SW480 (cell line): ENCODE measurements at regions not wholly inside any gene's neighbourhood (a gene's known extent, or its start where the extent isn't known, plus 50 kb on each side); places are given as distances from the start of the nearest gene placed in this dataset.

Experiments used
- DNase-seq: peaks from one replicate; pipeline ENCODE4 v3.0.0-alpha.2; 2016; ENCODE audit warnings: low spot score

DNA sequence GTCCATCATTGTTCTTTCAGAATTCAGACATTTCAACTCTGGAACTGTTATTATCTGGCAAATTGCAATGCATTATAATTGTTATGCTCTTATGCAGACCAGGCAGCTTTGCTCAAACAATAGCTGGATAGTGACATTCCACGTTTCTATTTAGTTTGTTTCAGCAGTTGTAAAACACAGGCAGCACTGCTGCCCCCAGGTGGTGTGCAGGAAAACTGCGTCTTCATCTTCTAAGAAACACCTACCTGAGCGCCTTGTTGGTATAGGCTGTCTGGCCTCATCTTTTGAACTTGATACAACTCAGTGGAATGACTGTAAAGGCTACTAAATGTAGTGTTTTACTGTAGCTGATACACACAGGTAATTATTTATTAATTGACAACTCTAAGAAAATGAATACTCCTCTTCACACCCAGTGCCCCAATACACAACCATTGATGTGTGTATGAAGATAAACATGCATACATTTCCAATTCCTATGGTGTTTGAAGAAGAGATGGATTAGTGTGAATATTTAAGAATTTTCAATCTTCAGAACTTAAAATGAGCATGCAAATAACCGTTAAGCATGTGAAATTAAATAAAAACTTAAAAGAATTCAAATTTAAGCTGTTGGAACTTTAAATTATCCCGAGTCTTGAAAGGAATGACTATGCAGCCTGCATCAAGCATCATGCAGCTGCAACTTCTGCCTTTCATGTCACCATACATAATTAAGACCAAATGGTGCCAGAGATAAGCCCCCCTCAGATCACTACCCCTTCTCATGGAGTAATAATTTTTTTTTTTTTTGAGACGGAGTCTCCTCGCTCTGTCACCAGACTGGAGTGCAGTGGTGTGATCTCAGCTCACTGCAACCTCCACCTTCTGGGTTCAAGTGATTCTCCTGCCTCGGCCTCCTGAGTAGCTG lies 85.6 kb downstream of the CD8B2 start:
- DNase-seq: peak; percentile 26

GRCh38 chr2:106573773-106574172 lies 86.6 kb downstream of the CD8B2 start:
- DNase-seq: no peak

- peak; percentile 90 for DNase-seq
Measured at GRCh38 chr2:106575955-106576354, 88.8 kb downstream of the CD8B2 start.

GRCh38 chr2:106577255-106577651 lies 90.1 kb downstream of the CD8B2 start:
- DNase-seq: no peak

DNA sequence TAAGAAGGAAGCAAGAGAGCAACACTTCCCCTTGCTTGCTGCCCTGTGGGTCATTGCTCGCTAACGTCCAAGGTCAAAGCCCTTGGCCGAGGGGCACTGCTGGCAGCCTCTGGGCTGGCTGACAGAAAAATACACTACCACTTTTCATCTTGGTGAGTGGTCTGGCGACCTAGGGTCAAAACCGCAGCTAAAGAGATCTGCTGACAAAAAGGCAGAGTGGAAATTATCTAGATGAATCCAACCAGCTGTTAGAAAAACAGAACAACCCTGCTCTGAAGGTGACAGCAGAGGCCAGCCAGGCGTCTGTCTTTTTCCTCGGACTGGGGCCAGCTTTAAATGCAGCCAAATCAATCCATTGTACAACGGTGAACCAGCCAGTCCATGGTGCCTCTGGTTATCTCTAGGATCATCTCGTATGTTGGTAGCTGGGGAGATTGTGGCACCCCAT lies 92.6 kb downstream of the CD8B2 start:
- no peak for DNase-seq

DNA sequence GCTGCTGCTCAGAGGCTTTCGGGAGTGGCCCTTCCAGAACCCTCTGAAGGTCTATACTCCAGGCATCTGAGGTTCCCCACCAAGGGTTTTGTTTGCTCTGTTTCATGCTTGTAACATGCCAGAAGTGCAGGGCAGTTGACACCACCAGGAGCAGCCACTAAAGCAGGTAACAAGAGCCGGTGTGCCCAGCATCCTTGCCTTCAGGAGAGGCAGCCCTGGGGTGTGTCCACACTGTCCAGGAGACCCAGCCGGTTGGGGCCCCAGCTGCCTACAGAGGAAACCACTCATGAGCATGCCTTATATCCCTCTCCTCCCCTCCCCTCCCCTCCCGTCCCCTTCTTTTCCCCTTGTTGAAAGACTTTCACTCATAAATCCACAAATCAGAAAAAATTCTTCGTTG lies 93.1 kb downstream of the CD8B2 start:
- DNase-seq: no peak

DNA sequence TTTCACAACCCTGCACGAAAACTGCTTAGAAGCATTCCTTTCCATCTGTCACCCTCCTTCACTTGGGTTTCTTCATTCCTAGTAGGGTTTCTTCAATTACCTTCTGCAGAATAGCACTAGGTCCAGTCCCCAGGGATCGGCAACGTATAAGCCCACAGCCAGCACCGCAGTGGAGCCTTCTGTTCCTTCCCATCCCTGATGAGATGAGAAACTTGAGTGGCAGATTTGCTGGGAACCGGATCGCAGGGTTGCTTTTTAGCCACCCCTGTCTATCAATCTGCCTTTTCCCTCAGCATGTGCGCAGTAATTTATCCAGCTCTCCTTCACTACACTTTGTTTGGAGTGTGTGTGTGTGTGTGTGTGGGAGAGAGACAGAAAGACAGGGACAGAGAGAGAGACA lies 94.2 kb downstream of the CD8B2 start:
- no peak for DNase-seq

GRCh38 chr2:106581755-106582147 lies 94.6 kb downstream of the CD8B2 start:
- no peak for DNase-seq

GRCh38 chr2:106582148-106583143 lies 95.3 kb downstream of the CD8B2 start:
- DNase-seq: peak; percentile 84

DNA sequence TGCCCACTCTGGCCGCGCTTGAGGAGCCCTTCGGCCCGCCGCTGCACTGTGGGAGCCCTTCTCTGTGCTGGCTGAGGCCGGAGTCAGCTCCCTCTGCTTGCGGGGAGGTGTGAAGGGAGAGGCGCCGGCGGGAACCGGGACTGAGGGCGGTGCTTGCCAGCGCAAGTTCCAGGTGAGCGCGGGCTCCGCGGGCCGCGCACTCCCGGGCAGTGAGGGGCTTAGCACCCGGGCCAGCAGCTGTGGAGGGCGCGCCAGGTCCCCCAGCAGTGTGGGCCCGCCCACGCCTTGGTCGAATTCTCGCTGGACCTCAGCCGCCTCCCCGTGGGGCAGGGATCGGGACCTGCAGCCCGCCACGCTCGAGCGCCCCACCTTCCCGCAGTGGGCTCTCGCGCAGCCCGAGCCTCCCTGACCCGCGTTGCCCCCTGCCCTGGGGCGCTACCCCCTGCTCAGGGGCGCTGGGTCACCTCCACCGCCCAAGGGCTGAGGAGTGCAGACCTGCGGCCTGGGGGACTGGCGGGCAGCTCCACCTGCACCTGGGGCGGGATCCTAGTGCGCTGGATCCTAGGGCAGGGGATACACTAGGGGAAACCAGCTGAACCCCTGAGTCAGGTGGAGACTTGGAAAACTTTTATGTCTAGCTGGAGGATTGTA lies 97.3 kb downstream of the CD8B2 start:
- DNase-seq: no peak

DNA sequence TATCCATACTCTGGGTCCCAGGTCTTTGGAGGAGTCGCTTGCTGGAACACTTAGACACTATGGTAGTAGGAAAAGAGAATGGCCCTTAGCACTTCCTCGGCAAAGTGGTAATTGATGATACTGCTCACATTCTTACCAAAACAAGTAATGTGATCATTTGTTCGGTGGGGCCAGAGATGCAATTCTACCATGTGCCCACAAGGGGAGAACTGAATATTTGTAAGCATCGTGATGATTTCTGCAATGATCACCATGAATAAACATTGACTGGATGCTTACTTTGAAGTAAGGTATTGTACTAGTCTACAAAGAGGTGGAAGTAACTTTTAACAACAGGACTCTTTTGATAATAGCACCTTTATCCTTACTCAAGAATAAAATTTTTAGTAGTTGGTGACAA lies 109.7 kb downstream of the CD8B2 start:
- DNase-seq: no peak

GRCh38 chr2:106599540-106599939 lies 112.4 kb downstream of the CD8B2 start:
- DNase-seq: no peak

DNA sequence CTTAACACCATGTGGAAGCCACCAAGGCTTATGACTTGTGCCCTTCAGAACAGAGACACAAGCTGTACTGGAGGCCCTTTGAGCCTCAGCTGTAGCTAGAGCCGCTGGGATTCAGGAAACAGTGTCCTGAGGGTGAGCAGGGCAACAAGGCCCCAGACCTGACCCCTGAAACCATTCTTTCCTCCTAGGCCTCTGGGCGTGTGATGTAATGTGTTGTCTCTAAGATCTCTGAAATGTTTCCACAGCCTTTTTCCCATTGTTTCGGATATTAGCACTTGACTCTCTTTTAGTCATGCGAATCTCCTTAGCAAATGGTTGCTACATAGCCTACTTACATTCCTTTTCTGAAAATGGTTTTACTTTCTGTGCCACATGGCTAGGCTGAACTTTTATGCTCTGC lies 114.9 kb downstream of the CD8B2 start:
- DNase-seq: no peak

DNA sequence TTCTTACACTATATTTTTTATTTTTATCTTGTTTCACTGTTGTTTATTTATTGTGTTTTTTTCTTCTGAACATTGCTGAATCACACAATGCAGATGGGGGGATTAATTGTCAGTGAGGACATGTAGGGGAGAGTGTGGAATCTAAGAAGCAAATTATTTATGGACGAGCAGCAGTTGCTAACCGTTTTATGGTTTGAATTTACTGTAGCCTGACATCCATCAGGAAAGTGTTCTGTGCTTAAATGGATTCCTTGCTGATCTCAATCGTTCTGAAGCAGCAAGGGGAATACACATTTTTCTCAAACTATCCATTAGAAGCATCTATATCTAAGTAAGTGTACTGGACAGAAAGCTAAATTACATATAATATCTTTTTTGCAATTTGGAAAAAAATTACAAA lies 119.5 kb downstream of the CD8B2 start:
- DNase-seq: no peak

DNA sequence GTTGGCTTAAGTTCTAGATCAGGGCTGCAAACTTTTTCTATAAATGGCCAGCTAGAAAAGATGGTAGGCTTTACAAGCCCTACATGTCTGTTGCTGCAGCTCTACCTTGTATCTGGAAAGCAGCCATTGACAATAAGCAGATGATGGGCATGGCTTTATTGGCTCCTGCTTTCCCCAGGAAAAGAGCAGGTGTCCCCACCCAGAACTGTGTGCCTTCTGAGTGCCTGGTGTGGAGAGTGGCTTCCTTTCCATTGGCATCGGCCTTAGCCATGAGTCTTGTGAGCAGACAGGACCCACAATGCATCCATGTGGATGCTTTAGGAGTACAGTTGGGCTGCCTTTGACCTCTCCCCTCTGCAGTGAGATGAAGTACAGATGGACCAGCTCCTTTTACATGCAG lies 120.2 kb downstream of the CD8B2 start:
- DNase-seq: no peak

DNA sequence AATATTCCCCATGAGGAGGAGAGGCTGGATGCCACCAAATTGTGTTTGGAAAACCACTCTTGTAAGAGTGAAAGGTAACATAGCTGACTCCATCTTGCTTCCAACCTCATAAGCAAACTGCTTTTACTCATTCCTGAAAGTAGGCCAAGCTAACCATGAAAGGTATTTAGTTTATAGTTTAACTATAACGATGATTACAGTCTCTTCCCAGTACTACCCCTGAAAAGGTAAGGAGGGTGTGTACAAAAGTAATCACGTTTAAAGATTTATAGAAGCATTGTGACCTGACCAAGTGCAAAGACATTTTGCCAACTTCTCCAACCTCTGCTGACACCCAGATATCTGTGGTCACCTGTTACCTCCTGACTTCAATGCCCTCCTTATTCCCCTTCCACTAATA lies 122.6 kb downstream of the CD8B2 start:
- DNase-seq: no peak

GRCh38 chr2:106614511-106615291 lies 127.5 kb downstream of the CD8B2 start:
- no peak for DNase-seq

- no peak for DNase-seq
Measured at GRCh38 chr2:106618614-106619013, 131.4 kb downstream of the CD8B2 start.

DNA sequence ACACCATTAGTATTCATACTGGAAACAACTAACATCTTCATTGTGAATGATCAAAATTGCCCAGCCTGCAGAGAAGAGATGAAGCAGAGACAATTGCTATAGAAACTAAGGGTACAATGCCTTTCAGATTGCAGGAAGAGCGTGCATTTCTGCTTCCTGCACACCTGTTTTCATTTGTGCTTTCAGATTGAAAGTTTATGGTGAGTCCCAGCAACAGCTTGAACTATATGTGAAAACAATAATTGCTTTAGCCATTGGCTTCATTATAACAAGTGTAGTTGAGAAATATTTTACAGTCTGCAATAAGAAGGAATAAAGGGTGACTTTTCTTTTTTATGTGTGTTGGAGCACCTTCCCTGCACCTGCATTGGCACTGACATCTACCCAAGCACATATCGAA lies 136.3 kb downstream of the CD8B2 start:
- no peak for DNase-seq

DNA sequence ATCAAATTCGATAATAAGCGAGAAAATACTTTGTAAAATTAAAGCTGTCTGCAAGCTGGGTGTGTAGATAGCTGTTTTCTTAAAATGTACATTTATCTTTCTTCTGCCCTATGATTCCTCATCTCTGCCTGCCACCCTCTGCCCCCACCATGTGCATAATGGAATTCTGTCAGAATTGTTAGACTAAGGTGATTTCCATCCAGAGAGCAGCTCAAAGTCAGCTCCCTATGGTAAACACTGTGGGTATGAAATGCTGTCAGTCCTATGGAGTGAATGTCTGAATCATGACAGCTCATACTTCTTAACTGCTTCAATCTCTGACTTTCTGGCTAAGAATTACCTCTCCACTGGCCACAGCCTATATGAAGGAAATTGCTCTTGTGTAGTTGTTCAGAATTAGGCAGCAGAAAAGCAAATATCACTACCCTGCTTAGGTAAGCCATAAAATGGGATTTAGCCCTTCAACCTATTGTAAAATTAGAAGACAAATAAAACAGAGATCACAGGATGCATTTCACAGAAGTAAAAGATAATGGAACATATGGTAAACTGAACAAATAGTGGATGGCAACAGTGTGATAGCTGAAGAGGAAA lies 137.7 kb downstream of the CD8B2 start:
- DNase-seq: no peak

- no peak for DNase-seq
Measured at GRCh38 chr2:106628377-106628776, 141.2 kb downstream of the CD8B2 start.
